Activated CD8-positive, alpha-beta T cell treated with anti-CD3 and anti-CD28 coated beads for 36 hours (primary cell): ENCODE measurements at regions not wholly inside any gene's neighbourhood (a gene's known extent, or its start where the extent isn't known, plus 50 kb on each side); places are given as distances from the start of the nearest gene placed in this dataset.

Experiments
- ATAC-seq: fragments of 200-7000 bp; cut with Tn5 transposase; one replicate; pipeline ENCODE4 v1.10.0; 2021; ENCODE audit warnings: mild to moderate bottlenecking, moderate library complexity
- CTCF ChIA-PET: fragments of 350-600 bp; sonication (Branson Sonifier 250); formaldehyde crosslinking; loops from one replicate; lab custom pipeline; 2021; ENCODE audit warnings: antibody characterized with exemption; lab: Charles Lee
- POLR2A ChIA-PET: fragments of 350-600 bp; sonication (Branson Sonifier 250); formaldehyde crosslinking; loops from one replicate; lab custom pipeline; 2021; ENCODE audit warnings: antibody characterized with exemption; lab: Charles Lee
- DNase-seq: peaks from one replicate; pipeline ENCODE4 v3.0.0-alpha.2; 2020
- H3K27ac Mint-ChIP-seq: one replicate; pipeline ENCODE4 v1.8.0; 2021; ENCODE audit warnings: mild to moderate bottlenecking, mixed read lengths
- H3K27me3 Mint-ChIP-seq: one replicate; pipeline ENCODE4 v1.8.0; 2021; ENCODE audit warnings: mixed read lengths
- H3K36me3 Mint-ChIP-seq: one replicate; pipeline ENCODE4 v1.8.0; 2021; ENCODE audit warnings: low read depth, mixed read lengths
- H3K4me1 Mint-ChIP-seq: one replicate; pipeline ENCODE4 v1.8.0; 2021; ENCODE audit warnings: low read depth, mixed read lengths
- H3K4me3 Mint-ChIP-seq: one replicate; pipeline ENCODE4 v1.8.0; 2021; ENCODE audit warnings: mild to moderate bottlenecking, moderate library complexity, mixed read lengths
- H3K9me3 Mint-ChIP-seq: one replicate; pipeline ENCODE4 v1.8.0; 2021; ENCODE audit warnings: mixed read lengths
- CTCF ChIP-seq: fragments of 200-600 bp; IDR thresholded peaks from one replicate; pipeline ENCODE4 v1.8.0; 2022; ENCODE audit warnings: antibody characterized with exemption, mild to moderate bottlenecking
- intact Hi-C: fragments of 100-400 bp; cut with micrococcal nuclease; formaldehyde crosslinking; loops from one replicate; pipeline ENCODE4 v1.10.0; 2022

GRCh38 chr18:35818353-35818667, 154.2 kb upstream of the RMP24 start:
- Mint-ChIP-seq H3K27me3 (peaks cover 11% of the 10 kb centered on the region), H3K9me3 (peaks cover 3% of the 10 kb centered on the region)
- POLR2A ChIA-PET = no interaction called here

DNA sequence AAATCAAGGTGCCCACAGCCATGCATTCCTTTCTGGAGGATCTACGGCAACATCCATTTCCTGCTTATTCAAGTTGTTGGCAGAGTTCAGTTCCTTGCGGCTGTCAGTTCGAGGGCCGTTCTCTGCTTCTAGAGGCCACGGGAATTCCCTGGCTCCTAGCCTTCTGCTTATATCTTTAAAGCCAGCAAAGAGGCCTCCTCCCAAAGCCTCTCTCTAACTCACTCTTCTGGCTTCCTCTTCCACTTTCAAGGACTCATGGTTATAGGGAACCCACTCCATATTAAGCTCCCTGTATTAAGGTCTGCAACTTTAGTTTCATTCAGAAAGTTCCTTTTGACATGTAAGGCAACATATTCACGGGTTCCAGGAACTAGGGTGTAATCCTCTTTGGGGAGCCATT, 150.1 kb upstream of the RMP24 start:
- no peak for ATAC-seq
- Mint-ChIP-seq H3K27me3 (peaks cover 8% of the 10 kb centered on the region), H3K9me3 (no peaks in the 10 kb centered on the region), H3K4me1 (no peaks in the 10 kb centered on the region), H3K27ac (no peak overlapping the region), H3K4me3 (no peak overlapping the region), H3K36me3 (no peaks in the 10 kb centered on the region)
- intact Hi-C loops = no loop called here
- POLR2A ChIA-PET = no interaction called here
- no peak for DNase-seq
- TF ChIP-seq CTCF = no peak
- CTCF ChIA-PET = interaction anchor here (1.3 kb wide), 1 partner anchor 128 kb away, joined by 3 read pairs; no protein-coding TSS in a partner anchor

More at GRCh38 chr18:35818353-35818667, 154.2 kb upstream of the RMP24 start:
- Mint-ChIP-seq H3K27ac (no peak overlapping the region), H3K4me1 (no peaks in the 10 kb centered on the region), H3K4me3 (no peak overlapping the region), H3K36me3 (no peaks in the 10 kb centered on the region)
- CTCF ChIA-PET = no interaction called here
- no peak for TF ChIP-seq CTCF
- no peak for DNase-seq
- intact Hi-C loops = no loop called here
- ATAC-seq = no peak

DNA sequence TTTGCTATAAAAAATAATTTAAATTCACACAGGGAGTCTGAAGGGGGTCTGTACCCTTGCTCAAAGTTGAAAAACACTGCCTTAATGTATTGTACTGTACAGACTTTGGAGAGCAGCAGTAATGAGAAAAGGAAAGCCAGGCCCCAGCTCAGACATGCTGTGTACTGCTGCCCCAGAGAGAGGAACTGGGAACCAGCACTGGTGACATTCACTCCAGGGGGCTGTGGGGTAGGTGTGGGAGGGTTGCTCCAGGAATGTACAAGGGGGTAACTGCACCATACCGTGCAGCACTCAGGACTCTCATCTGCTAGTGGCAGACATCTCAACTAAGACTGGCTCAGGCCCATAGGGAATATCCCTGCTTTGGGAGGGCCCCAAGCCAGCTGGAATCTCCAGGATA, 146.0 kb upstream of the RMP24 start:
- Mint-ChIP-seq H3K4me1 (peaks cover 3% of the 10 kb centered on the region), H3K27me3 (peaks cover 19% of the 10 kb centered on the region), H3K9me3 (peaks cover 9% of the 10 kb centered on the region), H3K36me3 (no peaks in the 10 kb centered on the region), H3K4me3 (no peak overlapping the region), H3K27ac (no peak overlapping the region)
- TF ChIP-seq CTCF = no peak
- intact Hi-C loops = no loop called here
- DNase-seq (no peak), ATAC-seq (no peak)
- ChIA-PET CTCF (no interaction called here), POLR2A (no interaction called here)

DNA sequence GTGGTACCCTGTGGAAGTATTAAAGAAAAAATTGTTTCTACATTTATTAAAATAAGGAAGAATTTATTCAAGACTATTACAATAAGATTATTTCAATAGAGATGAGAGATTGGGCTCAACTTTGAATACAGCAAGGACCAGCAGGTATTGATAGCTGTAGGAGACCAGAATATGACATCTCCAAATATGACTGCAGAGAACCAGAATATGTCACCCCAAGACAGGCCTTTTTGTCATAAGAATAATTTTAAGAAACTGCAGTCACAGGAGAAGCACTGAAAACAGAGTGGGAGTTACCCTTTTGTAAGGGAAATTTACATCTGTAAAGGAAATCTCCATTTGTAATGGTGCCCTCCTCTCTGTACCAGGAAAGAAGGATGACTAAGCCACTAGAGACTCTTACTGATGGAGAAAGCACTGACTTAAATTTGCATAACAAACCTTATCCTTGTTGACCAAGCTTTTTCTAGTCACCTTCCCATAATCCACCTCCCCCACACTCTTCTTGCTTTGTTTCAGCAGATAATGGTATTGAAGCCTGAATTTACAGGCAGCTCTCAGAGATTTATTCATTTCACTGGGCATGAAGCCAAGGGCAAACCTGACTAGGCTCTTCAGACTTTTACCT, 145.1 kb upstream of the RMP24 start:
- Mint-ChIP-seq H3K36me3 (peaks cover 4% of the 10 kb centered on the region), H3K4me3 (no peak overlapping the region), H3K9me3 (peaks cover 16% of the 10 kb centered on the region), H3K27ac (no peak overlapping the region), H3K4me1 (peaks cover 3% of the 10 kb centered on the region), H3K27me3 (peaks cover 22% of the 10 kb centered on the region)
- TF ChIP-seq CTCF = no peak
- ChIA-PET POLR2A (no interaction called here), CTCF (no interaction called here)
- DNase-seq = no peak
- intact Hi-C loops = no loop called here
- peak; percentile 87 for ATAC-seq

- CTCF ChIA-PET = no interaction called here
- H3K36me3 Mint-ChIP-seq = peaks cover 4% of the 10 kb centered on the region
- no peak overlapping the region for H3K27ac Mint-ChIP-seq
- TF ChIP-seq CTCF = no peak
- H3K4me1 Mint-ChIP-seq = peaks cover 3% of the 10 kb centered on the region
- peaks cover 24% of the 10 kb centered on the region for H3K27me3 Mint-ChIP-seq
- no peak for DNase-seq
- POLR2A ChIA-PET = no interaction called here
- H3K4me3 Mint-ChIP-seq = no peak overlapping the region
- H3K9me3 Mint-ChIP-seq = peaks cover 21% of the 10 kb centered on the region
- no peak for ATAC-seq
- intact Hi-C loops = no loop called here
Measured at GRCh38 chr18:35827903-35828275, 144.6 kb upstream of the RMP24 start.
